Activated T-cell treated with anti-CD3 and anti-CD28 coated beads, Interleukin-2, amount 50 U/mL, for 4 hours (primary cell): ENCODE measurements at regions not wholly inside any gene's neighbourhood (a gene's known extent, or its start where the extent isn't known, plus 50 kb on each side); places are given as distances from the start of the nearest gene placed in this dataset.

ENCODE experiments used
- ATAC-seq, 2 donors: fragments of 200-7000 bp; cut with Tn5 transposase; one replicate each; pipeline ENCODE4 v1.10.0; 2021
- DNase-seq: peaks from one replicate; pipeline ENCODE4 v3.0.0-alpha.2; 2020
- H3K27me3 Mint-ChIP-seq: one replicate; pipeline ENCODE4 v1.8.0; 2021; ENCODE audit warnings: low read depth, mixed read lengths
- H3K36me3 Mint-ChIP-seq: one replicate; pipeline ENCODE4 v1.8.0; 2022; ENCODE audit warnings: mixed read lengths; ENCODE audit not compliant: insufficient read depth
- H3K4me1 Mint-ChIP-seq: one replicate; pipeline ENCODE4 v1.8.0; 2021; ENCODE audit warnings: low read depth, mixed read lengths
- H3K4me3 Mint-ChIP-seq: one replicate; pipeline ENCODE4 v1.8.0; 2021; ENCODE audit warnings: mild to moderate bottlenecking, moderate library complexity, mixed read lengths
- H3K9me3 Mint-ChIP-seq: one replicate; pipeline ENCODE4 v1.8.0; 2021; ENCODE audit warnings: mixed read lengths

DNA sequence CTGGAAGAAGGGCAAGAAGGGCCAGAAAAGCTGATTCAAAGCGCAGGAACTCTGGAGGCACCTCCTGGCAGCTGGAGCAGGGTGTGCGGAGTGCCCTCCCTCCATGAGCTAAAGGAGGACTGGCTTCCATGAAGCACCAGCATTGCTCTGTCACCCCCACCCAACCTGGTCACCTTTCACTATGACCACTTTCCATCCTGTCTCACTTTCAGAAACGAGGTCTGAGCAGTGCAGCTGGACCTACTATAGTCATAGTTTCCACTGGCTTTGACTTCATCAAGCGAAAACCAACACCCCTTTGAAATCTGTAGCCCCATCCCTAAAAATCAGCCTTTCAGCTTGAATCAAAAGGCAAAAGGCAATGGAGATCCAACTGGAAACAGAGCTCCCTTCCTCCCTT lies 84.8 kb upstream of the CACNA1E start:
- no peak for DNase-seq
- ATAC-seq: peak in 1 of 2 donors; percentile 23
- H3K4me3 Mint-ChIP-seq: no peak overlapping the region

DNA sequence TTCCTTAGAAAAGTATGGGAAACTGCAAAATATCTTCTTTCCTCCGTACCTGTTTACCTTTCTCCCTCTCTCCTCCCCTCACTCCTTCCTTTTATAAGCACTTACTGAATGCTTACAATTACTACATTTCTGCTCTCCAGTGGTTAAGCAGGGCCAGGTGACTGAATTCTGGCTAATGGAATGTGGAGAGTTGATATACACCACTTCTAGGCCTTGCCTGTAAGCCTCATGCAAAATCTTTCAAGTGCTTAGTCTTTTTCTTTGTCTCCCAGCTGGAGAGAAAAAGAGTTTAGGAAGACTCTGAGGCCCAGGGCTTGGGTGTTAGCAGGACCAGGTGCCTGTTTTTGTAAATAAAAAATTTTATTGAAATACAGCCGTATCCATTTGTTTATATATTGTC lies 77.7 kb upstream of the CACNA1E start:
- no peak for ATAC-seq
- no peaks in the 10 kb centered on the region for H3K9me3 Mint-ChIP-seq
- DNase-seq: no peak
- peaks cover 19% of the 10 kb centered on the region for H3K4me1 Mint-ChIP-seq
- H3K4me3 Mint-ChIP-seq: no peak overlapping the region
- no peaks in the 10 kb centered on the region for H3K36me3 Mint-ChIP-seq
- H3K27me3 Mint-ChIP-seq: no peaks in the 10 kb centered on the region

More for the DNA sequence above, 84.8 kb upstream of the CACNA1E start:
- H3K4me1 Mint-ChIP-seq: peaks cover 22% of the 10 kb centered on the region
- no peaks in the 10 kb centered on the region for H3K9me3 Mint-ChIP-seq
- no peaks in the 10 kb centered on the region for H3K27me3 Mint-ChIP-seq
- no peaks in the 10 kb centered on the region for H3K36me3 Mint-ChIP-seq

DNA sequence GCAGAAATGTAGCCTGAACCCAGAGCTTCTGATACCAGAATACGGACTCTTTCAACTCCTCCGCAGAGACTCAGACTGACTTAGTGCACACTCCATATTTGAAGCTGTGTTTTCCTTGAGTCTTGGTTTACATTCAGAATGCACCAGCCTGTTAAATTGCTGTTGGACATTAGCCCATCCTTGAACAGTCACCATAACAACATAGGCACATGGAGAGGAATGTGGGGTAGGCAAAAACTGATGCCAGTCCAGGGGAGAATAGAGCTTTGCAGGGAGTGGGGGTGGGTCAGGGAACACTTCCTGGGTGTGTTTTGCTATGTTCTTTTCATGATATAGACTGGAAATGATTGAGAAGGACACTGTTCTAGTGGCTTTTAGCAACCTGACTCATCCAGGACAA lies 76.3 kb upstream of the CACNA1E start:
- ATAC-seq (no peak), DNase-seq (no peak)
- Mint-ChIP-seq H3K36me3 (no peaks in the 10 kb centered on the region), H3K4me3 (no peak overlapping the region), H3K27me3 (no peaks in the 10 kb centered on the region), H3K4me1 (peaks cover 7% of the 10 kb centered on the region), H3K9me3 (no peaks in the 10 kb centered on the region)

DNA sequence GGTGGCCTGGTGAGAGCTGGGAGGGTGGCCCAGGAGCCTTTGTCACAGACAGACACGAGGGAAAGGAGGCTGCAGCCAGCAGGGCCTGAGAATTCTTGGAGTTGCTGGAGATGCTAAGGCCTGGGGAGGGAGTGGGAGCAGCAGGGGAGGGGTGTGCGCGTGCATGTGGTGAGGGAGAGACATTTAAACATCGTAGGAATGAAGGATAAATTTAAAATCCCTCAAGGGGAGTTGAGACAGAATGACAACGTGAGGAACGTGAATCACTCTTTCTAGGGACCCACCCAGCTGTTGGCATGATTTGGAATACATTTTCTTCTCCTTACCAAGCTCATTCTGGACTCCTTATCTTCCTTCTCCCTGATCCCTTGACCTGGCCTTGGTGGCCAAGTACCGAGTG lies 73.3 kb upstream of the CACNA1E start:
- DNase-seq (no peak), ATAC-seq (no peak)
- no peak overlapping the region for H3K4me3 Mint-ChIP-seq
- H3K9me3 Mint-ChIP-seq: no peaks in the 10 kb centered on the region
- H3K27me3 Mint-ChIP-seq: no peaks in the 10 kb centered on the region
- no peaks in the 10 kb centered on the region for H3K36me3 Mint-ChIP-seq
- H3K4me1 Mint-ChIP-seq: peaks cover 5% of the 10 kb centered on the region

DNA sequence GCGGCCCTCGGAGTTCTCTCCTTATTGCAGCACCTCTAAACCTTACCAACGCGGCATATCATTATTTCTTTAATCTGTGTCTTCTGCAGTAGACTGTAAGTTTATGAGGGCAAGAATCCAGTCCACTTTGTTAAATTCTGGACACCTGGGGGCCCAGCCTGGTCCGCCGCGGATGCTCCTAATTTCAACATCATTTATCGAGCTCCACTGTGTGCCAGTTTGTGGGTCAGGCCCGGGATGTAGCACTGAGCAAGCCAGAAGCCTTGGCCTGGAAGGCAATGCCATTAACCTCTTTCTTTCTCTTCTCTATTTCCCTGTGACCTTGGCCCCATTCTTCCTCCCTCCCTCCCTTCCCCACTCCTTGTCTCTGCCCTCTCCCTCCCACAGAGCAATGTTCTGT lies 70.6 kb upstream of the CACNA1E start:
- no peaks in the 10 kb centered on the region for H3K27me3 Mint-ChIP-seq
- no peaks in the 10 kb centered on the region for H3K4me1 Mint-ChIP-seq
- no peak overlapping the region for H3K4me3 Mint-ChIP-seq
- DNase-seq: no peak
- no peaks in the 10 kb centered on the region for H3K36me3 Mint-ChIP-seq
- H3K9me3 Mint-ChIP-seq: no peaks in the 10 kb centered on the region
- no peak for ATAC-seq

DNA sequence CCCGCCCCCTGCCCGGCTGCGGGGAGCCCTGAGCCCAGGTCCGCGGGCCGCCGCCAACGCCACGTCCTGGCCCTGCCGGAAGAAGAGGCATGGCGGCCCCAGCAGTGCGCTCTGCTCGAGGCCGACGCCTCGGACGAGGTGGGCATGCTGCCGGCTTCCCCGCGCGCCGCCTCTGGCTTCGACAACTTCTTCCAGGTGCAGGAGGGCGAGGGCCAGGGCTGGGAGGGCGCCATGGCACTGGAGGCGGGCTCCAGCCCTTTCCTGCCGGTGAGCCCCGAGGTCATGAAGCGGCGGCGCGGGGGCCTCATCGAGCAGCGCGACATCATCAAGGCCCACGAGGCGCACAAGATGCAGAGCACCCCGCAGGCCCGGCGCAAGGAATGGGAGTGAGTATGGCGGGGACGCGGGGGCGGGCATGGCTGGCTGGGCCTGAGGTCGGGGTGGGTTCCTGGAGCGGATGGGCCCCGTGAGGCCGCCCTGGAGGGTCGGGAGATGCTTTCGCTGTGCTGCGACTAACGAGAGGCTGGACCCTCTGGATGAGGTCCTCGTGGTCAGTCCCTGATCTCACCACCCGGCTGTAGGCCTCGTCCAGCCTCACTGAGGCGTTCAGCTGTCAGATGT lies 70.0 kb upstream of the CACNA1E start:
- no peak for ATAC-seq
- Mint-ChIP-seq H3K36me3 (no peaks in the 10 kb centered on the region), H3K27me3 (no peaks in the 10 kb centered on the region), H3K4me3 (no peak overlapping the region), H3K9me3 (no peaks in the 10 kb centered on the region), H3K4me1 (no peaks in the 10 kb centered on the region)
- no peak for DNase-seq

DNA sequence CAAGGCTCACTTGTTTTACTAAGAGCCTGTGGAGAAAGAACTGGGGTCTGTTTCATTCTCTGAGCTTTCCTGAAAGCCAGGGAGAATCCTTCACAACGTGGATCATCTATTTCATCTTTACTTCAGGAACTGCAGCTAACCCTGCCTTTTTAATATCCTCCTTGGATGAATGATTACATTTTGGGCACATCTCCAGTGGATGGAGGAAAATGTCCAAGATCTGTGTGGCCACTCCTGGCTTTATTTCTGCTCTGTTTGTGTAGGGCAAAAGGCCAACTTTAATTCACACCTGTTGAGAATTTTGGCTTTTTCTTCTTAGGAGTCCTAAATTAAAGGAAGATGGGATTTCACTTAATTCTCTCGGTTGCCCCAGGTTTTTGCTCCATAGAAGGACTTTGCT lies 69.5 kb upstream of the CACNA1E start:
- Mint-ChIP-seq H3K4me1 (no peaks in the 10 kb centered on the region), H3K27me3 (no peaks in the 10 kb centered on the region), H3K4me3 (no peak overlapping the region), H3K36me3 (no peaks in the 10 kb centered on the region), H3K9me3 (no peaks in the 10 kb centered on the region)
- DNase-seq: no peak
- no peak for ATAC-seq

DNA sequence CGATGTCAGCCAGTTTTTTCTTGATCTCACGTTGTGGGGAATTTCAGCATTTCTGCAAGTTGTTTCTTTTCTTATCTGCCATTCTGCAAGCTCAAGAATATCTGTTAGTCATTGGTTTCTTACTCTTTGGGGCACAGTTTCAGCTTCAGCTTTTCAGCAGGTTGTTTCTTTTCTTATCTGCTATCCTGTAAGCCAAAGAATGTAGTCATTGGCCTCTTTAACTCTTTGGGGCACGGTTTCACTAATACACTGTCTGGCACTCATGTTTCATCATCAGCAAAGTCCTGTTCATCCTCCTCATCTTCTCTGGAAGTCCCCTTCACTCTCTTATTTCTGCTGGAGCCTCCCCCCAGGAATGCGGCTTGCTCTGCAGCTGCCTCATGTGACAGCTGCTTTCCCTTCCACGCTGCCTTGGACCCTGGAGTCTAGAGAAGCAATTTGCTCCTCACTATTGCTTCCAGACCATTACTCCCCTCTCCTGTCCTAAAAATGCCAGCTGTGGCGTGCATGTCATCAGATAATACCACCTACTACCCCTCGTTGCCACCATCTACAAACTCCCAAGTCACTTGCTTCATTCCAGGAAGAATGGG lies 67.0 kb upstream of the CACNA1E start:
- Mint-ChIP-seq H3K9me3 (no peaks in the 10 kb centered on the region), H3K27me3 (no peaks in the 10 kb centered on the region), H3K4me3 (no peak overlapping the region), H3K36me3 (no peaks in the 10 kb centered on the region), H3K4me1 (no peaks in the 10 kb centered on the region)
- ATAC-seq (peak; percentile 56 to 71), DNase-seq (no peak)

DNA sequence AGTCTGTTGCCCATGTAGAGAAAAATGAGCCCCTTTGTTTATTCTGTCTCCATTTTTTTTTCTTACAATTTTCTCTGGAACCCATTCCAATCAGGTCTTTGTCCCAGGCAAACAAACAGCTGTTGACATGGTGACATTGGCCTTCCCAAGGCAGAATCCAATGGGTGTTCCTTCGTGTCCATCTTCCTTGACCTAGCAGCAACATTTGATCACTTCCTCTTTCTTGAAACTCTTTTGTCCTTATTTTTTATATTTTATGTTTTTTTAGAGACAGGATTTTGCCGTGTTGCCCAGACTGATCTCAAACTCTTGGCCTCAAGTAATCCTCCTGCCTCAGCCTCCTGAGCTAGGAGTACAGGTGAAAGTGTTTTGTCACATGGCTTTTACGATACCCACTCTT lies 65.4 kb upstream of the CACNA1E start:
- no peaks in the 10 kb centered on the region for H3K4me1 Mint-ChIP-seq
- no peak for ATAC-seq

DNA sequence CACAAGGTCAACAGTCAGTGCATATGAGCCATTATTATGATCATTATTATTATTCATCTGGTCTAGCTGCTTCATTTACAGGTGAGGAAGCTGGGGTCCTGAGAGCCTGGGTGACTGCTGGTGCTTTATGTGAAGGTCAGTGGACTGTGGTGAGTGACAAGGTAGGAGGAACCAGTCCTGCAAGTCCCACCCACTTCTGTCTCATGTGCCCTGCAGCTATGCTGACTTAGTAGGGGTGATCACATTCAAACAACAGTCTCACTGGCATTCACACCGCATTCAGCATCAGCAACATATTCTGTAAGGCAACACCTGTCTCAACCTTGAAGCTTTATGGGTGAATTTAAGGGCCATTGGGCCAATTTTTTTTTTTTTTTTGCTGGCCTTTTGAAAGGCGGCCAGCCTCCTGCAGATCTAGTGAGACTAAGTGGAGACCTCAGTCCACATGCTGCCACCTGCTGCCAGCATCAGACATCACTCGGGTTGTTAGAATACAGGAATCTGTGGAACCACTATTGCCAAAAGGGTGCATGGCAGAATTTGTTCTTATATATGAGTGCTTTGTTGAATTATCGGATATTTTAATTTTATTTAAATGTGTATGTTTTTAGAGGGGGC lies 59.9 kb upstream of the CACNA1E start:
- Mint-ChIP-seq H3K4me3 (no peak overlapping the region), H3K27me3 (peaks cover 22% of the 10 kb centered on the region), H3K36me3 (no peaks in the 10 kb centered on the region), H3K4me1 (peaks cover 16% of the 10 kb centered on the region), H3K9me3 (no peaks in the 10 kb centered on the region)
- ATAC-seq (no peak), DNase-seq (peak; percentile 24)

More for the DNA sequence above, 65.4 kb upstream of the CACNA1E start:
- DNase-seq: no peak
- no peaks in the 10 kb centered on the region for H3K9me3 Mint-ChIP-seq
- no peaks in the 10 kb centered on the region for H3K27me3 Mint-ChIP-seq
- H3K4me3 Mint-ChIP-seq: no peak overlapping the region
- H3K36me3 Mint-ChIP-seq: no peaks in the 10 kb centered on the region

DNA sequence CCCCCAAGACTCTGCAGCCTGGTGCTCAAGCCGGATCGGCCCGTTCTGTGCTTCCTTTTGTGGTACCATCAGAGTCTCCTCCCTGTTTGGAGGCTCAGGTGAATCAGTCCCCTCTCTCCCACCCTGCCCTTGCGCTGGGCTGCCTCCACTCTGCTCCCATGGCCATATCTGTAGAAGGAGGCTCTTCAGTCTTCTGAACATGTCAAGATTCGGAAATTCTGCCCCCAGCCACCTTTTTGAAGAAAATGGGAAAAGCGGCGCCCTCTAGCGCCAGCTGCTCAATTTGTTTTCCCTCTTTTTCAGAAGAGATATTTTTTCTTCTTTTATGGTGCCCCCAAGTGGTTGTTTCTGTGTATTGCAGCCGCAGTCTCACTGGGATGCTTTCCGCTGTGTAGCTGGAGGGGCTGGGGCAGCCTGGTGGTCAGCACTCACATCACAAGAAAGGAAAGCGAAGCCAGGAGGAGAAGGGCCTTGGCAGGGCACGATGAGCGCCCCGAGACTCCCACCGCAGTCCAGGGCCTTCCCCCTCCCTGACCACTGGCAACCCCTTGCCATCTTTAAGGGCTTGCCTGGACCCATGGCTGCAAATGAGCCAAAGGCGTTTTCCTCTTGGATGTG lies 58.4 kb upstream of the CACNA1E start:
- Mint-ChIP-seq H3K27me3 (peaks cover 26% of the 10 kb centered on the region), H3K9me3 (no peaks in the 10 kb centered on the region), H3K4me3 (peak overlapping the region; percentile 58), H3K36me3 (no peaks in the 10 kb centered on the region), H3K4me1 (peaks cover 16% of the 10 kb centered on the region)
- ATAC-seq (peak; percentile 66 to 70), DNase-seq (peak; percentile 81)

DNA sequence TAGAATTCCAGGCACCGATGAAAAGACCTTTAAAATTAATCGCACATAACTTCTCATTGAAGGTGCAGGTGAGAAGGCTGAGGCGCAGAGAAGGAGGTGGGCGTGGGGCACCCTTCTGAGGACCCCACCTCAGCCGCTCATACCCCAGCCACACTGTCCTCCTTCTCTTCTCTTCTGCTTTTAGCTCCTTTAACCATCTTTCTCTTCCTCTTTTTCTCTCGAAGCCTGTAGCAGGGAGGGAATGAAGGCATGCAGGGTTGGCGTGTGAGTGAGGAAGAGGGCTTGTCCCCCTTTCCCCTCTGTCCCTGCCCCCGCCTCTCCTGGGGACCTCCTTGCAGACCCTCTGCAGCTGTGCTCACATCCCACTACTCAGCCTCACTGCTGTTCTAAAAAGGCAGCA lies 57.8 kb upstream of the CACNA1E start:
- Mint-ChIP-seq H3K9me3 (no peaks in the 10 kb centered on the region), H3K36me3 (no peaks in the 10 kb centered on the region), H3K4me3 (no peak overlapping the region), H3K27me3 (peaks cover 26% of the 10 kb centered on the region), H3K4me1 (peaks cover 16% of the 10 kb centered on the region)
- ATAC-seq (no peak), DNase-seq (no peak)

DNA sequence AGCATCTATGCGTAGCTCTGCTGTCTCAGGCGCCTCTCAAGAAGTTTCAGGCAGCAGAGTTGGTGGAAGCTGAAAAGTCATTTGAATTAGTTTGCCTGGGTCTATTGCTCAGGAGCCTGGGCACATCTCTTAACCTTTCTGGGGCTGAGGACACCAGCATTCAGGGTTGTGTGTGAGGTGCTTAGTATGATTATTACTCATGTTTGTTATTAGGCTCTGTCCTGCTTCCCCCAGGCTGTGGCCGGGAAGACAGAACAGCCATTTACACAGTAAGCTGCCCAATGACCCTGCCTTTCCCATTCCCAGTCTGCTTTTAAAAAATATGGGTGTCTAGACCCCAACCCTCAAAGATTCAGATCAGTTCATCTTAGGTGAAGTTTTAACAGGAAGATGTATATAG lies 53.9 kb upstream of the CACNA1E start:
- H3K27me3 Mint-ChIP-seq: peaks cover 33% of the 10 kb centered on the region

DNA sequence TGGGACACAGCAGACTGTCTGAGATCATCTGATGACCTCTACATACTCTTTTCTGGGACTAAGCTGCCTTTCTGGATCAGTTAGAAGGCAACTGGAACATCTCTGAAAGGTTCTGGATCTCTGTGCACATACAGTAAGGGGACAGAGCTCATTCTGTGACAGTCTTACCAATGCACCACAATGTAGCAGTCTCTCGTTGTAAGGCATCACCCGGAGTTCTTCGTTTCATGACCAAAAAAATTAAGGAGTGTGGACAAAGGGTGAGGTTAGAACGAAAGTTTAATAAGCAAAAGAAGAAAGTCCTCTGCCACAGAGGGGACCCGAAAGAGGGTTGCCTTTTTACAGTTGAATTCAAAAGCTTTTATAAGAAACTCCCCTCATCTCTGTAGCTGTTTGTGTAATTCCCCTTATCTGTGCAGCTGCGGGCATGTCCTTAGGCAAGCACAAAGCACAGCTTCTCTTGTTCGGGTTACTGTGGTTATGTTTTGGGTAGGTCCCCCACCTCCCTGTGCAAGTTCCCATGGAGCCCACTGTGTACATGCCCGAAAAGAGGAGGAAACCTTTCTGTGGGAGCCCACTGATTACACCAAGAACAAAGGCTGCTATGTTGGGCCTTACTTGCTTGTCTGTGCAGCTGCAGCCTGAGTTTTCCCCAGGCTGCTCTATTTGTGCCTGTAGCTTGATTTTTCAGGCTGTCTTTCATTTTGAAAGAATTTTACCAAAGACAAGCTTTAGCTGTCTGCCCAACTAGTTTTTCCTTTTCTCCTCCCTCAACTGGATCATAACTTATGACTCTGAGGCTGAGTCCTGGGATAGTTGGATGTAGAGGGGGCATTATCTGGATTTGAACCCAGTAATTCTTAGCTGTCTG lies 53.1 kb upstream of the CACNA1E start:
- H3K4me3 Mint-ChIP-seq: no peak overlapping the region
- DNase-seq: no peak

More for the DNA sequence above, 53.9 kb upstream of the CACNA1E start:
- ATAC-seq (no peak), DNase-seq (no peak)
- H3K36me3 Mint-ChIP-seq: no peaks in the 10 kb centered on the region
- no peak overlapping the region for H3K4me3 Mint-ChIP-seq
- peaks cover 7% of the 10 kb centered on the region for H3K4me1 Mint-ChIP-seq
- no peaks in the 10 kb centered on the region for H3K9me3 Mint-ChIP-seq

More for the DNA sequence above, 53.1 kb upstream of the CACNA1E start:
- ATAC-seq: no peak
- Mint-ChIP-seq H3K4me1 (peaks cover 1% of the 10 kb centered on the region), H3K9me3 (no peaks in the 10 kb centered on the region), H3K36me3 (no peaks in the 10 kb centered on the region), H3K27me3 (peaks cover 35% of the 10 kb centered on the region)
